K562 (cell line): ENCODE measurements at regions not wholly inside any gene's neighbourhood (a gene's known extent, or its start where the extent isn't known, plus 50 kb on each side); places are given as distances from the start of the nearest gene placed in this dataset.

Source experiments
- ATAC-seq: fragments of 200-7000 bp; cut with Tn5 transposase; 3 replicates; pipeline ENCODE4 v1.9.1; 2020; ENCODE audit warnings: moderate library complexity
- BruUV-seq: library from RNA; stranded (reverse); fragments of 400-500 nt; replicated peaks from 2 replicates; lab custom pipeline; 2021; lab: Mats Ljungman, UMichigan
- CTCF ChIA-PET: fragments of 300-600 bp; formaldehyde crosslinking; extraction: SDS; loops from one replicate; lab custom pipeline; 2021; ENCODE audit warnings: low intra/inter-chr PET ratio; lab: Yijun Ruan, JAX
- POLR2A ChIA-PET: fragments of 300-600, 350-650 bp; sonication (Branson Sonifier 250); formaldehyde crosslinking; extraction: SDS; loops from one replicate; lab custom pipeline; 2021; ENCODE audit warnings: antibody characterized with exemption, inconsistent platforms; lab: Yijun Ruan, JAX
- DNase-seq, 4 experiments: peaks; one replicate each; pipeline versions ENCODE4 v3.0.0 to v3.0.0-alpha.2; 2011 to 2018; ENCODE audit warnings: low spot score in 3 of 4, mixed read lengths in 3 of 4; ENCODE audit errors: extremely low read depth in 1 of 4
- FAIRE-seq: peaks from 2 replicates; lab custom pipeline; 2011; peaks lifted over from hg19 to GRCh38; lab: Jason Lieb, UNC
- H2AFZ ChIP-seq: 2 replicates; pipeline ENCODE4 v1.6.0; 2011; ENCODE audit warnings: low read depth, low read length, control low read depth, inconsistent platforms
- H3K27ac ChIP-seq: fragments of 200-600 bp; 3 replicates; pipeline ENCODE4 v1.8.0; 2011; ENCODE audit warnings: low read depth, mild to moderate bottlenecking, control low read depth, inconsistent platforms, low read length, moderate library complexity, mixed read lengths; ENCODE audit errors: extremely low read depth
- H3K27me3 ChIP-seq, 2 experiments: fragments of 300-600 bp in 1 of 2; 2 replicates in 1 of 2; 3 replicates in 1 of 2; pipeline versions ENCODE4 v1.6.0 to v1.8.0; 2011; ENCODE audit warnings: inconsistent platforms in 2 of 2, low read length in 2 of 2, mild to moderate bottlenecking in 1 of 2, mixed read lengths in 1 of 2, moderate library complexity in 1 of 2; ENCODE audit not compliant: control insufficient read depth in 2 of 2, insufficient read depth in 2 of 2
- H3K36me3 ChIP-seq: fragments of 300-600 bp; 3 replicates; pipeline ENCODE4 v1.8.0; 2011; ENCODE audit warnings: mild to moderate bottlenecking, low read length, inconsistent platforms; ENCODE audit not compliant: control insufficient read depth, insufficient read depth
- H3K4me1 ChIP-seq, 2 experiments: fragments of 200-600 bp in 1 of 2; replicated peaks in 1 of 2; 2 replicates in 1 of 2; 3 replicates in 1 of 2; pipeline versions ENCODE4 v1.5.1 to v1.8.0; 2011; ENCODE audit warnings: inconsistent platforms in 2 of 2, low read length in 2 of 2, mild to moderate bottlenecking in 1 of 2, mixed read lengths in 1 of 2, moderate library complexity in 1 of 2; ENCODE audit not compliant: control insufficient read depth in 2 of 2, insufficient read depth in 2 of 2
- H3K4me2 ChIP-seq: 2 replicates; pipeline ENCODE4 v1.6.1; 2011; ENCODE audit warnings: low read length, control low read depth, inconsistent platforms, mixed read lengths; ENCODE audit not compliant: insufficient read depth
- H3K4me3 ChIP-seq: fragments of 200-600 bp; sonication (generic), shearing (Covaris generic); 2 replicates; pipeline ENCODE4 v1.5.1; 2016; ENCODE audit warnings: control low read depth, inconsistent platforms
- H3K79me2 ChIP-seq: fragments of 200-600 bp; 3 replicates; pipeline ENCODE4 v1.8.0; 2011; ENCODE audit warnings: low read length, inconsistent platforms; ENCODE audit not compliant: control insufficient read depth, insufficient read depth
- H3K9ac ChIP-seq, 2 experiments: 2 replicates each; pipeline versions ENCODE4 v1.6.0 to v1.6.1; 2011; ENCODE audit warnings: low read depth in 2 of 2, low read length in 2 of 2, control low read depth in 1 of 2, inconsistent platforms in 1 of 2, mild to moderate bottlenecking in 1 of 2, mixed read lengths in 1 of 2; ENCODE audit not compliant: insufficient read depth in 1 of 2
- H3K9me1 ChIP-seq: one replicate; pipeline ENCODE4 v1.6.0; 2011; ENCODE audit warnings: inconsistent platforms, mild to moderate bottlenecking, low read length, moderate library complexity; ENCODE audit not compliant: control insufficient read depth, insufficient read depth
- H3K9me3 ChIP-seq: replicated peaks from 2 replicates; pipeline ENCODE4 v1.5.1; 2011; ENCODE audit warnings: low read depth, low read length, inconsistent platforms; ENCODE audit not compliant: control insufficient read depth, insufficient read depth
- H4K20me1 ChIP-seq: replicated peaks from 2 replicates; pipeline ENCODE4 v1.6.1; 2011; ENCODE audit warnings: low read length, inconsistent platforms, mixed read lengths; ENCODE audit not compliant: control insufficient read depth, insufficient read depth
- ATF3 ChIP-seq, 2 experiments: fragments of 450-650 bp in 1 of 2; sonication (generic) in 1 of 2; formaldehyde crosslinking in 1 of 2; IDR thresholded peaks in 1 of 2; conservative IDR thresholded peaks in 1 of 2; 2 replicates each; pipeline versions ENCODE4 v1.6.1 to v1.8.1; 2016 to 2023; ENCODE audit warnings: mild to moderate bottlenecking in 2 of 2, moderate library complexity in 2 of 2, inconsistent platforms in 1 of 2, missing genetic modification reagents in 1 of 2
- YY1 ChIP-seq, 3 experiments: IDR thresholded peaks; 2 replicates each; pipeline ENCODE4 v1.6.1; 2011; ENCODE audit warnings: low read length in 2 of 3, mild to moderate bottlenecking in 2 of 3, moderate library complexity in 2 of 3, borderline replicate concordance in 1 of 3, control low read depth in 1 of 3, low read depth in 1 of 3; ENCODE audit not compliant: insufficient read depth in 3 of 3, insufficient replicate concordance in 2 of 3, control insufficient read depth in 1 of 3, insufficient read length in 1 of 3; ENCODE audit errors: extremely low read depth in 1 of 3
- ZNF140 ChIP-seq: fragments of 250-450 bp; sonication (Bioruptor Pico); IDR thresholded peaks from 2 replicates; pipeline ENCODE4 v1.8.0; 2021; ENCODE audit warnings: moderate library complexity, mild to moderate bottlenecking, inconsistent platforms
- ZNF263 ChIP-seq: sonication (generic); formaldehyde crosslinking; IDR thresholded peaks from 2 replicates; pipeline ENCODE4 v1.8.0; 2022; ENCODE audit warnings: mild to moderate bottlenecking, missing genetic modification reagents, borderline replicate concordance
- WGBS: fragments of 100-300 bp; shearing (Covaris generic); methylation state at CpG from one replicate; pipeline ENCODE4 v1.1.6; 2016; ENCODE audit warnings: low coverage, mixed read lengths; ENCODE audit not compliant: insufficient coverage; ENCODE audit errors: missing lambda C conversion rate; 5-methylcytosine and 5-hydroxymethylcytosine counted together
- in situ Hi-C: fragments of 300-500 bp; cut with MboI; formaldehyde crosslinking; loops from 4 replicates; pipeline ENCODE4 v1.15.0; 2018; ENCODE audit warnings: inconsistent platforms, mixed read lengths
- intact Hi-C: fragments of 100-400 bp; cut with micrococcal nuclease; formaldehyde crosslinking; loops from 2 replicates; pipeline ENCODE4 v1.14.2; 2022

GRCh38 chr2:103288696-103289095 lies 526.9 kb downstream of the TMEM182 start:
- WGBS: 0% methylated on average over 5 of the region's 5 CpGs
- no peaks in the 10 kb centered on the region for H3K27me3 ChIP-seq
- POLR2A ChIA-PET: no interaction called here
- no peaks in the 10 kb centered on the region for H3K4me1 ChIP-seq
- no peaks in the 10 kb centered on the region for H3K9me1 ChIP-seq
- no peak for ATAC-seq
- no peak for DNase-seq
- no peak overlapping the region for H3K27ac ChIP-seq
- in situ Hi-C loops: no loop called here
- H3K9me3 ChIP-seq: no peaks in the 10 kb centered on the region; the same call in 1 of the 2 replicates
- CTCF ChIA-PET: interaction anchor here (1.3 kb wide), 1 partner anchor 1561 kb away, joined by 4 read pairs; no protein-coding TSS in a partner anchor
- intact Hi-C loops: loop anchor here (2.0 kb wide), 1 partner anchor 1124 kb away; no protein-coding TSS in a partner anchor
- TF ChIP-seq ZNF140 (CRISPR knock-in tag) (no peak), YY1 (IDR thresholded peaks at IDR 0.05; ENCODE audit: borderline replicate concordance in 1 of 3, control insufficient read depth in 1 of 3, extremely low read depth in 1 of 3, insufficient read depth in 3 of 3, insufficient read length in 1 of 3, insufficient replicate concordance in 2 of 3, low read depth in 1 of 3, low read length in 2 of 3) (no peak), ZNF263 (CRISPR knock-in tag) (no peak), ATF3 (IDR thresholded peaks at IDR 0.05) (no peak), ATF3 (CRISPR knock-in tag; conservative IDR thresholded peaks at IDR 0.05) (no peak)
- FAIRE-seq: no peak
- H2AFZ ChIP-seq: no peak overlapping the region
- H3K4me3 ChIP-seq: no peak overlapping the region
- no peak overlapping the region for H3K9ac ChIP-seq
- H3K36me3 ChIP-seq: no peaks in the 10 kb centered on the region
- no TSS peak for BruUV-seq
- no peak overlapping the region for H3K4me2 ChIP-seq
- no peaks in the 10 kb centered on the region for H4K20me1 ChIP-seq
- H3K79me2 ChIP-seq: no peaks in the 10 kb centered on the region
